K562 (cell line): ENCODE measurements at regions not wholly inside any gene's neighbourhood (a gene's known extent, or its start where the extent isn't known, plus 50 kb on each side); places are given as distances from the start of the nearest gene placed in this dataset.

Experiments used
- CHD4 ChIP-seq: fragments of 200-600 bp; sonication (generic); IDR thresholded peaks from 3 replicates; pipeline ENCODE4 v1.6.1; 2012; ENCODE audit warnings: low read depth, mild to moderate bottlenecking, mixed read lengths, low read length, inconsistent platforms; ENCODE audit not compliant: insufficient read depth, insufficient replicate concordance, poor library complexity, severe bottlenecking
- EHMT2 ChIP-seq: fragments of 450-650 bp; IDR thresholded peaks from 2 replicates; pipeline ENCODE4 v1.6.1; 2018; ENCODE audit warnings: antibody characterized with exemption
- ETV1 ChIP-seq: fragments of 450-650 bp; conservative IDR thresholded peaks from 2 replicates; pipeline ENCODE4 v1.6.1; 2016; ENCODE audit warnings: missing genetic modification characterization, control low read depth, low read depth, missing compliant biosample characterization
- FOS ChIP-seq: IDR thresholded peaks from 3 replicates; pipeline ENCODE4 v1.6.1; 2011; ENCODE audit not compliant: insufficient read length; ENCODE audit errors: extremely low read depth
- IRF9 ChIP-seq: fragments of 450-650 bp; IDR thresholded peaks from 2 replicates; pipeline ENCODE4 v1.6.1; 2016; ENCODE audit warnings: missing biosample characterization, missing genetic modification characterization
- L3MBTL2 ChIP-seq: fragments of 450-650 bp; IDR thresholded peaks from 2 replicates; pipeline ENCODE4 v1.6.1; 2016; ENCODE audit warnings: mild to moderate bottlenecking, moderate library complexity
- NCOA6 ChIP-seq: fragments of 450-650 bp; IDR thresholded peaks from 2 replicates; pipeline ENCODE4 v1.6.1; 2017; ENCODE audit warnings: mild to moderate bottlenecking
- PKNOX1 ChIP-seq: fragments of 450-650 bp; IDR thresholded peaks from 2 replicates; pipeline ENCODE4 v1.6.1; 2016
- PURB ChIP-seq: sonication (generic); formaldehyde crosslinking; IDR thresholded peaks from 2 replicates; pipeline ENCODE4 v1.9.0; 2021; ENCODE audit warnings: low read depth, mild to moderate bottlenecking, missing genetic modification reagents
- RBBP5 ChIP-seq: fragments of 200-600 bp; sonication (generic); IDR thresholded peaks from 2 replicates; pipeline ENCODE4 v1.6.1; 2012; ENCODE audit warnings: borderline replicate concordance, mild to moderate bottlenecking, low read length, control low read depth, inconsistent platforms; ENCODE audit not compliant: insufficient read depth, poor library complexity, severe bottlenecking
- REST ChIP-seq, 2 experiments: fragments of 450-650 bp; formaldehyde crosslinking in 1 of 2; IDR thresholded peaks; 2 replicates each; pipeline versions ENCODE4 v1.4.0 to v1.6.1; 2014 to 2020; ENCODE audit warnings: mild to moderate bottlenecking in 2 of 2, borderline replicate concordance in 1 of 2, low read depth in 1 of 2
- SIN3B ChIP-seq: fragments of 450-650 bp; IDR thresholded peaks from 2 replicates; pipeline ENCODE4 v1.6.1; 2017; ENCODE audit warnings: low read depth, mild to moderate bottlenecking, moderate library complexity
- SIRT6 ChIP-seq: IDR thresholded peaks from one replicate; pipeline ENCODE4 v1.6.1; 2012; ENCODE audit warnings: low read depth, mild to moderate bottlenecking, control low read depth, inconsistent platforms, low read length, moderate library complexity
- SMAD2 ChIP-seq: fragments of 150-350 bp; IDR thresholded peaks from 2 replicates; pipeline ENCODE4 v1.6.1; 2014; ENCODE audit warnings: low read depth, mild to moderate bottlenecking, low read length
- SMARCC2 ChIP-seq: fragments of 450-650 bp; IDR thresholded peaks from 2 replicates; pipeline ENCODE4 v1.6.1; 2017; ENCODE audit warnings: antibody characterized with exemption, moderate library complexity, mild to moderate bottlenecking, low read depth
- SNIP1 ChIP-seq: fragments of 450-650 bp; IDR thresholded peaks from 2 replicates; pipeline ENCODE4 v1.7.1; 2017; ENCODE audit warnings: low read depth, mild to moderate bottlenecking
- THAP7 ChIP-seq: fragments of 250-450 bp; sonication (Bioruptor Pico); IDR thresholded peaks from 2 replicates; pipeline ENCODE4 v1.5.0; 2021
- WHSC1 ChIP-seq: IDR thresholded peaks from one replicate; pipeline ENCODE4 v1.6.1; 2012; ENCODE audit warnings: low read length, control low read depth, inconsistent platforms
- ZNF41 ChIP-seq: fragments of 250-450 bp; sonication (Bioruptor Pico); conservative IDR thresholded peaks from 2 replicates; pipeline ENCODE4 v1.4.0; 2020; ENCODE audit warnings: mild to moderate bottlenecking
- ZNF589 ChIP-seq: fragments of 200-800 bp; sonication (Bioruptor generic); IDR thresholded peaks from 2 replicates; pipeline ENCODE4 v1.6.1; 2016; ENCODE audit warnings: low read depth, missing genetic modification characterization, missing compliant biosample characterization

GRCh38 chr2:58731488-58731869 is 490.4 kb upstream of the FANCL start (continued):
- TF ChIP-seq REST (IDR thresholded peaks at IDR 0.05; ENCODE audit: borderline replicate concordance) (peak; percentile 46; the same call in 1 of the 2 replicates), REST (CRISPR knock-in tag; IDR thresholded peaks at IDR 0.05; ENCODE audit: low read depth) (no peak), FOS (no peak), SNIP1 (no peak), EHMT2 (no peak), THAP7 (CRISPR knock-in tag) (no peak), WHSC1 (no peak), SMARCC2 (peak; percentile 75), SIN3B (no peak), ZNF41 (CRISPR knock-in tag) (no peak), SIRT6 (no peak), ETV1 (peak; percentile 93), IRF9 (no peak), RBBP5 (no peak), NCOA6 (no peak), CHD4 (no peak), SMAD2 (no peak), PURB (no peak), ZNF589 (CRISPR knock-in tag) (peak; percentile 77), L3MBTL2 (peak; percentile 68), PKNOX1 (peak; percentile 85)
